Neuronal stem cell (in vitro differentiated cells): ENCODE measurements at regions not wholly inside any gene's neighbourhood (a gene's known extent, or its start where the extent isn't known, plus 50 kb on each side); places are given as distances from the start of the nearest gene placed in this dataset.

ENCODE experiments used
- DNase-seq: peaks from one replicate; pipeline ENCODE4 v3.0.0-alpha.2; 2013; ENCODE audit warnings: low spot score
- H2AFZ ChIP-seq: one replicate; pipeline ENCODE4 v1.6.1; 2013; ENCODE audit warnings: mild to moderate bottlenecking, low read length, inconsistent platforms
- H2AK5ac ChIP-seq: 2 replicates; pipeline ENCODE4 v1.6.1; 2013; ENCODE audit warnings: low read depth, mild to moderate bottlenecking, inconsistent platforms, low read length, moderate library complexity, mixed read lengths
- H2BK120ac ChIP-seq: 2 replicates; pipeline ENCODE4 v1.6.1; 2013; ENCODE audit warnings: low read depth, mild to moderate bottlenecking, inconsistent platforms, low read length, moderate library complexity, mixed read lengths
- H2BK12ac ChIP-seq: one replicate; pipeline ENCODE4 v1.6.1; 2013; ENCODE audit warnings: low read length, inconsistent platforms
- H2BK15ac ChIP-seq: 2 replicates; pipeline ENCODE4 v1.6.1; 2013; ENCODE audit warnings: mild to moderate bottlenecking, low read length, inconsistent platforms, mixed read lengths
- H2BK5ac ChIP-seq: one replicate; pipeline ENCODE4 v1.6.1; 2013; ENCODE audit warnings: inconsistent platforms, mild to moderate bottlenecking, low read length, moderate library complexity
- H3K14ac ChIP-seq: one replicate; pipeline ENCODE4 v1.6.1; 2013; ENCODE audit warnings: low read length, inconsistent platforms
- H3K18ac ChIP-seq: 2 replicates; pipeline ENCODE4 v1.6.1; 2013; ENCODE audit warnings: low read length, inconsistent platforms
- H3K23ac ChIP-seq: 2 replicates; pipeline ENCODE4 v1.6.1; 2013; ENCODE audit warnings: low read depth, mild to moderate bottlenecking, mixed read lengths, low read length, inconsistent platforms; ENCODE audit not compliant: poor library complexity
- H3K27ac ChIP-seq: replicated peaks from 3 replicates; pipeline ENCODE4 v1.5.1; 2013; ENCODE audit warnings: low read length, inconsistent platforms
- H3K27me3 ChIP-seq, 3 experiments: 2 replicates each; pipeline ENCODE4 v1.6.1; 2013; ENCODE audit warnings: low read length in 3 of 3, mild to moderate bottlenecking in 2 of 3, inconsistent platforms in 1 of 3, low read depth in 1 of 3, mixed read lengths in 1 of 3, moderate library complexity in 1 of 3; ENCODE audit not compliant: control insufficient read depth in 3 of 3, insufficient read depth in 3 of 3
- H3K36me3 ChIP-seq, 2 donors: replicated peaks in 1 of 2; 2 replicates each; pipeline ENCODE4 v1.6.1; 2013; ENCODE audit warnings: low read length in 2 of 2; ENCODE audit not compliant: control insufficient read depth in 2 of 2, insufficient read depth in 2 of 2
- H3K4ac ChIP-seq: 2 replicates; pipeline ENCODE4 v1.6.1; 2013; ENCODE audit warnings: inconsistent platforms, mild to moderate bottlenecking, low read length, moderate library complexity
- H3K4me1 ChIP-seq, 2 donors: 1 replicate in 1 of 2; 2 replicates in 1 of 2; pipeline ENCODE4 v1.6.1; 2013; ENCODE audit warnings: low read length in 2 of 2, low read depth in 1 of 2; ENCODE audit not compliant: control insufficient read depth in 2 of 2, insufficient read depth in 1 of 2
- H3K4me2 ChIP-seq: one replicate; pipeline ENCODE4 v1.6.1; 2013; ENCODE audit warnings: mild to moderate bottlenecking, low read length, inconsistent platforms; ENCODE audit not compliant: insufficient read depth, poor library complexity, severe bottlenecking
- H3K4me3 ChIP-seq, 2 donors: 2 replicates each; pipeline ENCODE4 v1.5.1; 2013; ENCODE audit warnings: low read length in 2 of 2, mild to moderate bottlenecking in 2 of 2, inconsistent platforms in 1 of 2, moderate library complexity in 1 of 2
- H3K79me1 ChIP-seq: one replicate; pipeline ENCODE4 v1.6.1; 2013; ENCODE audit warnings: low read depth, mild to moderate bottlenecking, inconsistent platforms, low read length, moderate library complexity
- H3K9ac ChIP-seq: one replicate; pipeline ENCODE4 v1.6.1; 2013; ENCODE audit warnings: mild to moderate bottlenecking, low read depth, low read length, inconsistent platforms; ENCODE audit not compliant: poor library complexity
- H3K9me3 ChIP-seq, 2 donors: replicated peaks in 1 of 2; 2 replicates each; pipeline versions ENCODE3 to v1.6.1; 2013; ENCODE audit warnings: low read length in 2 of 2, mild to moderate bottlenecking in 2 of 2, inconsistent platforms in 1 of 2, low read depth in 1 of 2, mixed read lengths in 1 of 2, moderate library complexity in 1 of 2; ENCODE audit not compliant: control insufficient read depth in 2 of 2, insufficient read depth in 1 of 2
- H4K8ac ChIP-seq: one replicate; pipeline ENCODE4 v1.6.1; 2013; ENCODE audit warnings: low read depth, mild to moderate bottlenecking, inconsistent platforms, low read length, moderate library complexity
- H4K91ac ChIP-seq: one replicate; pipeline ENCODE4 v1.6.1; 2013; ENCODE audit warnings: low read length, low read depth, mild to moderate bottlenecking, inconsistent platforms; ENCODE audit not compliant: poor library complexity
- WGBS, 2 donors: extraction: QIAGEN DNeasy Blood & Tissue Kit; methylation state at CpG; one replicate each; pipeline ENCODE4 v1.1.7; 2013; ENCODE audit warnings: missing lambda C conversion rate in 2 of 2, mixed read lengths in 1 of 2; ENCODE audit not compliant: insufficient read length in 2 of 2, insufficient replicate concordance in 1 of 2; ENCODE audit errors: extremely low coverage in 2 of 2; 5-methylcytosine and 5-hydroxymethylcytosine counted together

GRCh38 chr12:98401427-98401826, 114.0 kb upstream of the TMPO start:
- Histone ChIP-seq H3K4ac (no peak overlapping the region), H2AFZ (peak overlapping the region; percentile 38)
- DNase-seq: no peak

GRCh38 chr12:98402091-98402490, 113.3 kb upstream of the TMPO start:
- Histone ChIP-seq H3K9ac (no peak overlapping the region), H3K9me3 (peaks cover 0 to under 1% of the 10 kb centered on the region in 2 donors), H3K79me1 (no peaks in the 10 kb centered on the region), H2BK12ac (no peak overlapping the region), H2AFZ (no peak overlapping the region), H2BK5ac (no peak overlapping the region), H3K23ac (no peak overlapping the region), H3K18ac (no peak overlapping the region), H3K27me3 (no peaks in the 10 kb centered on the region), H4K91ac (no peak overlapping the region), H3K36me3 (no peaks in the 10 kb centered on the region), H3K14ac (no peak overlapping the region), H2BK120ac (no peak overlapping the region), H3K27ac (no peak overlapping the region), H3K4ac (no peak overlapping the region), H2BK15ac (no peak overlapping the region), H3K4me2 (no peak overlapping the region), H4K8ac (no peak overlapping the region), H2AK5ac (no peak overlapping the region), H3K4me3 (no peak overlapping the region), H3K4me1 (peaks cover 8 to 9% of the 10 kb centered on the region in 2 donors)
- no CpG with 5 or more reads among the region's 3 CpGs for WGBS, 2 donors
- DNase-seq: no peak

More at GRCh38 chr12:98401427-98401826, 114.0 kb upstream of the TMPO start:
- no peak overlapping the region for H2BK5ac ChIP-seq
- H2AK5ac ChIP-seq: no peak overlapping the region
- no peak overlapping the region for H3K4me3 ChIP-seq
- no peak overlapping the region for H3K23ac ChIP-seq
- no peaks in the 10 kb centered on the region for H3K36me3 ChIP-seq
- H3K27me3 ChIP-seq: no peaks in the 10 kb centered on the region
- no peak overlapping the region for H3K18ac ChIP-seq
- H2BK15ac ChIP-seq: no peak overlapping the region
- no peak overlapping the region for H3K4me2 ChIP-seq
- H3K14ac ChIP-seq: no peak overlapping the region
- H3K9me3 ChIP-seq: no peaks in the 10 kb centered on the region
- peak overlapping the region; percentile 10 for H3K27ac ChIP-seq
- H2BK12ac ChIP-seq: no peak overlapping the region
- peaks cover 8 to 9% of the 10 kb centered on the region in 2 donors for H3K4me1 ChIP-seq
- WGBS, 2 donors: no CpG with 5 or more reads among the region's 4 CpGs
- H4K8ac ChIP-seq: no peak overlapping the region
- no peak overlapping the region for H4K91ac ChIP-seq
- H3K79me1 ChIP-seq: no peaks in the 10 kb centered on the region
- no peak overlapping the region for H2BK120ac ChIP-seq
- H3K9ac ChIP-seq: no peak overlapping the region

GRCh38 chr12:98402671-98403070, 112.7 kb upstream of the TMPO start:
- H2AK5ac ChIP-seq: no peak overlapping the region
- H2BK120ac ChIP-seq: no peak overlapping the region
- H4K91ac ChIP-seq: no peak overlapping the region
- H3K23ac ChIP-seq: no peak overlapping the region
- no peak overlapping the region for H2BK15ac ChIP-seq
- no peak overlapping the region for H2BK5ac ChIP-seq
- no peak overlapping the region for H3K4ac ChIP-seq
- H3K4me2 ChIP-seq: no peak overlapping the region
- no peak overlapping the region for H4K8ac ChIP-seq
- no peak overlapping the region for H2BK12ac ChIP-seq
- no peak overlapping the region for H3K18ac ChIP-seq
- H3K36me3 ChIP-seq: no peaks in the 10 kb centered on the region
- H3K4me1 ChIP-seq: peaks cover 8 to 9% of the 10 kb centered on the region in 2 donors
- H3K4me3 ChIP-seq: no peak overlapping the region
- no peak overlapping the region for H2AFZ ChIP-seq
- DNase-seq: no peak
- no peaks in the 10 kb centered on the region for H3K27me3 ChIP-seq
- WGBS, 2 donors: no CpG with 5 or more reads among the region's 3 CpGs
- no peak overlapping the region for H3K14ac ChIP-seq
- H3K27ac ChIP-seq: no peak overlapping the region
- H3K79me1 ChIP-seq: no peaks in the 10 kb centered on the region
- peaks cover 0 to 4% of the 10 kb centered on the region in 2 donors for H3K9me3 ChIP-seq
- no peak overlapping the region for H3K9ac ChIP-seq

GRCh38 chr12:98403385-98403784, 112.0 kb upstream of the TMPO start:
- H3K4me2 ChIP-seq: no peak overlapping the region
- H4K8ac ChIP-seq: no peak overlapping the region
- peaks cover 8 to 9% of the 10 kb centered on the region in 2 donors for H3K4me1 ChIP-seq
- H3K18ac ChIP-seq: no peak overlapping the region
- no peak overlapping the region for H2BK12ac ChIP-seq
- H3K4ac ChIP-seq: no peak overlapping the region
- H3K9me3 ChIP-seq: peaks cover 4% of the 10 kb centered on the region in 2 donors
- no peak overlapping the region for H3K23ac ChIP-seq
- H2BK15ac ChIP-seq: no peak overlapping the region
- no peaks in the 10 kb centered on the region for H3K79me1 ChIP-seq
- no peak overlapping the region for H2AFZ ChIP-seq
- no peak overlapping the region for H3K9ac ChIP-seq
- H2BK120ac ChIP-seq: no peak overlapping the region
- H3K27ac ChIP-seq: no peak overlapping the region
- no peaks in the 10 kb centered on the region for H3K27me3 ChIP-seq
- H3K36me3 ChIP-seq: no peaks in the 10 kb centered on the region
- no peak overlapping the region for H3K14ac ChIP-seq
- no CpG with 5 or more reads among the region's 1 CpG for WGBS, 2 donors
- no peak for DNase-seq
- H2AK5ac ChIP-seq: no peak overlapping the region
- no peak overlapping the region for H4K91ac ChIP-seq
- no peak overlapping the region for H2BK5ac ChIP-seq
- no peak overlapping the region for H3K4me3 ChIP-seq
